ENCODE measurements at regions not wholly inside any gene's neighbourhood (a gene's known extent, or its start where the extent isn't known, plus 50 kb on each side); places are given as distances from the start of the nearest gene placed in this dataset.

DNA sequence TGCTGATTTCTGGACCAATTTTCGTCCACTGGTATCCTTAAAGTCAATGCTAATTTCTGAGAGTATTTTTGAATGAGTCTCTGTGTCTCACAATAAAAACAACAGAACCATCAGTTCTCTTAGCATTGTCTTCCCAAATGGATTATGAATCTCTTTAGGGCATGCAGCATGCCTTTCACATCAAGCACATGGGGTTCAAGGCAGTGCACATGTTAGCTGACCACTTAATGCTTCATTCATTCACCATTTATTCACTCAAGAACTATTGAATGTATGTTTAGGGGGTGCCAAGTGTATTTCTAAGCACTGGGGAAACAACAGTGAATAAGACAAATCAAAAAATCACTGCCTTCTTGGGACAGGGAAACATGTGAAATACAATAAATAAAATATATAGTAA lies 126.7 kb upstream of the SLC44A3 start:
- Histone ChIP-seq H3K27ac (replicated peaks; ENCODE audit: low read length) (no peak overlapping the region), H2BK12ac (ENCODE audit: low read length) (no peak overlapping the region), H2BK5ac (ENCODE audit: low read length) (no peak overlapping the region), H3K4me3 (ENCODE audit: low read length in 2 of 2) (no peak overlapping the region), H2AK5ac (ENCODE audit: low read depth, low read length) (no peak overlapping the region), H4K91ac (ENCODE audit: low read depth, low read length, poor library complexity) (no peak overlapping the region), H3K27me3 (ENCODE audit: control insufficient read depth in 3 of 3, insufficient read depth in 3 of 3, low read depth in 1 of 3, low read length in 3 of 3) (no peaks in the 10 kb centered on the region), H3K36me3 (replicated peaks in 1 of 2; ENCODE audit: control insufficient read depth in 2 of 2, insufficient read depth in 2 of 2, low read length in 2 of 2) (no peaks in the 10 kb centered on the region), H2AFZ (ENCODE audit: low read length) (no peak overlapping the region), H3K4me2 (ENCODE audit: insufficient read depth, low read length, poor library complexity, severe bottlenecking) (no peak overlapping the region), H3K23ac (ENCODE audit: low read depth, low read length, poor library complexity) (no peak overlapping the region), H3K79me1 (ENCODE audit: low read depth, low read length) (no peaks in the 10 kb centered on the region), H3K18ac (ENCODE audit: low read length) (no peak overlapping the region), H3K4ac (ENCODE audit: low read length) (no peak overlapping the region), H3K9ac (ENCODE audit: low read depth, low read length, poor library complexity) (no peak overlapping the region), H2BK120ac (ENCODE audit: low read depth, low read length) (no peak overlapping the region), H3K14ac (ENCODE audit: low read length) (no peak overlapping the region), H4K8ac (ENCODE audit: low read depth, low read length) (no peak overlapping the region), H3K4me1 (ENCODE audit: control insufficient read depth in 2 of 2, insufficient read depth in 1 of 2, low read depth in 1 of 2, low read length in 2 of 2) (peaks cover 12 to 17% of the 10 kb centered on the region in 2 donors), H3K9me3 (replicated peaks in 1 of 2; ENCODE audit: control insufficient read depth in 2 of 2, insufficient read depth in 1 of 2, low read depth in 1 of 2, low read length in 2 of 2) (peaks cover 2 to 19% of the 10 kb centered on the region in 2 donors), H2BK15ac (ENCODE audit: low read length) (no peak overlapping the region)
- no peak for DNase-seq (ENCODE audit: low spot score)
- no CpG with 5 or more reads among the region's 1 CpG for WGBS, 2 donors (ENCODE audit: extremely low coverage in 2 of 2, insufficient read length in 2 of 2, insufficient replicate concordance in 1 of 2)

DNA sequence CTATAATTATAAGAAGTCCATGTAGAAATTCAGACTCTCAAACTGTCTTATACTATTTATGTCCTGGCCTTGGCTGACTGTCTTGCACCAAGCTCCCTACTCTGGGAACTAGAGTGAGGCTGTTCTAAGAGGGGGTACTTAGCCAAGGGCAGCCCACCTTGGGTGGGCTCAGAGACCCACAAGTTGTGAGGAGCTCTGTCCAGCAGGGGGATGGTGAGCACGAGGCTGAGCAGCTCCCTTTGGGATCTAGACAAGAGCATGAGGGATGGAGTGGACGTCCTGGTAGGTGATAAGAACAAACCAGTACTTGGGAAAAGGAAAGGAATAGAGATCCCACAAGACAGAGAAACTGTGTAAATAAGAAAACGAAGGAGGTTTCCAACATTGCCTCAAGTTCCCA lies 127.1 kb upstream of the SLC44A3 start:
- no peak overlapping the region for H4K91ac ChIP-seq (ENCODE audit: low read depth, low read length, poor library complexity)
- H3K18ac ChIP-seq (ENCODE audit: low read length) = no peak overlapping the region
- no peak overlapping the region for H3K27ac ChIP-seq (replicated peaks; ENCODE audit: low read length)
- no peak for DNase-seq (ENCODE audit: low spot score)
- WGBS, 2 donors (ENCODE audit: extremely low coverage in 2 of 2, insufficient read length in 2 of 2, insufficient replicate concordance in 1 of 2) = no CpG with 5 or more reads among the region's 3 CpGs
- H2AFZ ChIP-seq (ENCODE audit: low read length) = no peak overlapping the region
- H3K27me3 ChIP-seq (ENCODE audit: control insufficient read depth in 3 of 3, insufficient read depth in 3 of 3, low read depth in 1 of 3, low read length in 3 of 3) = no peaks in the 10 kb centered on the region
- H3K4me1 ChIP-seq (ENCODE audit: control insufficient read depth in 2 of 2, insufficient read depth in 1 of 2, low read depth in 1 of 2, low read length in 2 of 2) = peaks cover 13 to 19% of the 10 kb centered on the region in 2 donors
- no peak overlapping the region for H3K14ac ChIP-seq (ENCODE audit: low read length)
- peaks cover 2 to 19% of the 10 kb centered on the region in 2 donors for H3K9me3 ChIP-seq (replicated peaks in 1 of 2; ENCODE audit: control insufficient read depth in 2 of 2, insufficient read depth in 1 of 2, low read depth in 1 of 2, low read length in 2 of 2)
- no peak overlapping the region for H3K23ac ChIP-seq (ENCODE audit: low read depth, low read length, poor library complexity)
- no peak overlapping the region for H2BK5ac ChIP-seq (ENCODE audit: low read length)
- no peak overlapping the region for H3K4me3 ChIP-seq (ENCODE audit: low read length in 2 of 2)
- H2BK120ac ChIP-seq (ENCODE audit: low read depth, low read length) = no peak overlapping the region
- H3K79me1 ChIP-seq (ENCODE audit: low read depth, low read length) = no peaks in the 10 kb centered on the region
- H2AK5ac ChIP-seq (ENCODE audit: low read depth, low read length) = no peak overlapping the region
- no peak overlapping the region for H2BK15ac ChIP-seq (ENCODE audit: low read length)
- no peak overlapping the region for H3K9ac ChIP-seq (ENCODE audit: low read depth, low read length, poor library complexity)
- no peak overlapping the region for H2BK12ac ChIP-seq (ENCODE audit: low read length)
- no peak overlapping the region for H4K8ac ChIP-seq (ENCODE audit: low read depth, low read length)
- no peaks in the 10 kb centered on the region for H3K36me3 ChIP-seq (replicated peaks in 1 of 2; ENCODE audit: control insufficient read depth in 2 of 2, insufficient read depth in 2 of 2, low read length in 2 of 2)
- no peak overlapping the region for H3K4ac ChIP-seq (ENCODE audit: low read length)
- H3K4me2 ChIP-seq (ENCODE audit: insufficient read depth, low read length, poor library complexity, severe bottlenecking) = no peak overlapping the region

GRCh38 chr1:94688646-94689045 lies 131.5 kb upstream of the SLC44A3 start:
- no peak overlapping the region for H4K8ac ChIP-seq (ENCODE audit: low read depth, low read length)
- no peak overlapping the region for H2AFZ ChIP-seq (ENCODE audit: low read length)
- no peak overlapping the region for H3K4ac ChIP-seq (ENCODE audit: low read length)
- no peak overlapping the region for H3K23ac ChIP-seq (ENCODE audit: low read depth, low read length, poor library complexity)
- H3K14ac ChIP-seq (ENCODE audit: low read length) = no peak overlapping the region
- no peaks in the 10 kb centered on the region for H3K36me3 ChIP-seq (replicated peaks in 1 of 2; ENCODE audit: control insufficient read depth in 2 of 2, insufficient read depth in 2 of 2, low read length in 2 of 2)
- WGBS, 2 donors (ENCODE audit: extremely low coverage in 2 of 2, insufficient read length in 2 of 2, insufficient replicate concordance in 1 of 2) = no CpG with 5 or more reads among the region's 3 CpGs
- no peak overlapping the region for H3K4me3 ChIP-seq (ENCODE audit: low read length in 2 of 2)
- H2AK5ac ChIP-seq (ENCODE audit: low read depth, low read length) = no peak overlapping the region
- H3K4me1 ChIP-seq (ENCODE audit: control insufficient read depth in 2 of 2, insufficient read depth in 1 of 2, low read depth in 1 of 2, low read length in 2 of 2) = peaks cover 10 to 19% of the 10 kb centered on the region in 2 donors
- peak overlapping the region; percentile 94 for H3K27ac ChIP-seq (replicated peaks; ENCODE audit: low read length)
- H2BK12ac ChIP-seq (ENCODE audit: low read length) = no peak overlapping the region
- no peak overlapping the region for H2BK5ac ChIP-seq (ENCODE audit: low read length)
- no peaks in the 10 kb centered on the region for H3K79me1 ChIP-seq (ENCODE audit: low read depth, low read length)
- H4K91ac ChIP-seq (ENCODE audit: low read depth, low read length, poor library complexity) = no peak overlapping the region
- no peak overlapping the region for H3K4me2 ChIP-seq (ENCODE audit: insufficient read depth, low read length, poor library complexity, severe bottlenecking)
- peak; percentile 88 for DNase-seq (ENCODE audit: low spot score)
- H3K9me3 ChIP-seq (replicated peaks in 1 of 2; ENCODE audit: control insufficient read depth in 2 of 2, insufficient read depth in 1 of 2, low read depth in 1 of 2, low read length in 2 of 2) = peaks cover 5 to 26% of the 10 kb centered on the region in 2 donors
- no peak overlapping the region for H3K9ac ChIP-seq (ENCODE audit: low read depth, low read length, poor library complexity)
- H3K18ac ChIP-seq (ENCODE audit: low read length) = no peak overlapping the region
- H3K27me3 ChIP-seq (ENCODE audit: control insufficient read depth in 3 of 3, insufficient read depth in 3 of 3, low read depth in 1 of 3, low read length in 3 of 3) = no peaks in the 10 kb centered on the region
- no peak overlapping the region for H2BK15ac ChIP-seq (ENCODE audit: low read length)
- H2BK120ac ChIP-seq (ENCODE audit: low read depth, low read length) = no peak overlapping the region

- no peak for DNase-seq (ENCODE audit: low spot score)
- WGBS, 2 donors (ENCODE audit: extremely low coverage in 2 of 2, insufficient read length in 2 of 2, insufficient replicate concordance in 1 of 2) = no CpG with 5 or more reads among the region's 4 CpGs
Observed at GRCh38 chr1:94686882-94687281, 133.3 kb upstream of the SLC44A3 start.

More at GRCh38 chr1:94686882-94687281, 133.3 kb upstream of the SLC44A3 start:
- H4K8ac ChIP-seq (ENCODE audit: low read depth, low read length) = no peak overlapping the region
- no peak overlapping the region for H2BK12ac ChIP-seq (ENCODE audit: low read length)
- H2BK5ac ChIP-seq (ENCODE audit: low read length) = no peak overlapping the region
- H3K14ac ChIP-seq (ENCODE audit: low read length) = no peak overlapping the region
- H2AK5ac ChIP-seq (ENCODE audit: low read depth, low read length) = no peak overlapping the region
- no peak overlapping the region for H3K4me2 ChIP-seq (ENCODE audit: insufficient read depth, low read length, poor library complexity, severe bottlenecking)
- no peak overlapping the region for H2AFZ ChIP-seq (ENCODE audit: low read length)
- no peak overlapping the region for H3K27ac ChIP-seq (replicated peaks; ENCODE audit: low read length)
- H3K4me3 ChIP-seq (ENCODE audit: low read length in 2 of 2) = no peak overlapping the region
- H4K91ac ChIP-seq (ENCODE audit: low read depth, low read length, poor library complexity) = no peak overlapping the region
- H3K23ac ChIP-seq (ENCODE audit: low read depth, low read length, poor library complexity) = no peak overlapping the region
- no peaks in the 10 kb centered on the region for H3K27me3 ChIP-seq (ENCODE audit: control insufficient read depth in 3 of 3, insufficient read depth in 3 of 3, low read depth in 1 of 3, low read length in 3 of 3)
- H3K79me1 ChIP-seq (ENCODE audit: low read depth, low read length) = no peaks in the 10 kb centered on the region
- no peak overlapping the region for H2BK15ac ChIP-seq (ENCODE audit: low read length)
- no peak overlapping the region for H3K4ac ChIP-seq (ENCODE audit: low read length)
- H3K4me1 ChIP-seq (ENCODE audit: control insufficient read depth in 2 of 2, insufficient read depth in 1 of 2, low read depth in 1 of 2, low read length in 2 of 2) = peaks cover 10 to 19% of the 10 kb centered on the region in 2 donors
- H2BK120ac ChIP-seq (ENCODE audit: low read depth, low read length) = no peak overlapping the region
- no peaks in the 10 kb centered on the region for H3K36me3 ChIP-seq (replicated peaks in 1 of 2; ENCODE audit: control insufficient read depth in 2 of 2, insufficient read depth in 2 of 2, low read length in 2 of 2)
- H3K18ac ChIP-seq (ENCODE audit: low read length) = peak overlapping the region; percentile 20
- H3K9me3 ChIP-seq (replicated peaks in 1 of 2; ENCODE audit: control insufficient read depth in 2 of 2, insufficient read depth in 1 of 2, low read depth in 1 of 2, low read length in 2 of 2) = peaks cover 5 to 19% of the 10 kb centered on the region in 2 donors
- no peak overlapping the region for H3K9ac ChIP-seq (ENCODE audit: low read depth, low read length, poor library complexity)

All from neuronal stem cell (in vitro differentiated cells).